Activated naive CD8-positive, alpha-beta T cell (primary cell): ENCODE measurements at regions not wholly inside any gene's neighbourhood (a gene's known extent, or its start where the extent isn't known, plus 50 kb on each side); places are given as distances from the start of the nearest gene placed in this dataset.

Experiments
- H3K27ac Mint-ChIP-seq: one replicate; pipeline ENCODE4 v1.8.0; 2021; ENCODE audit warnings: mixed read lengths
- H3K27me3 Mint-ChIP-seq: one replicate; pipeline ENCODE4 v1.8.0; 2021; ENCODE audit warnings: mixed read lengths
- H3K36me3 Mint-ChIP-seq: one replicate; pipeline ENCODE4 v1.8.0; 2021; ENCODE audit warnings: mixed read lengths
- H3K4me1 Mint-ChIP-seq: one replicate; pipeline ENCODE4 v1.8.0; 2021; ENCODE audit warnings: low read depth, mixed read lengths
- H3K4me3 Mint-ChIP-seq: one replicate; pipeline ENCODE4 v1.8.0; 2021; ENCODE audit warnings: mild to moderate bottlenecking, mixed read lengths
- H3K9me3 Mint-ChIP-seq: one replicate; pipeline ENCODE4 v1.8.0; 2021; ENCODE audit warnings: low read depth, mixed read lengths

- no peaks in the 10 kb centered on the region for H3K36me3 Mint-ChIP-seq
- H3K4me1 Mint-ChIP-seq: no peaks in the 10 kb centered on the region
- no peaks in the 10 kb centered on the region for H3K27me3 Mint-ChIP-seq
- no peak overlapping the region for H3K27ac Mint-ChIP-seq
- H3K4me3 Mint-ChIP-seq: no peak overlapping the region
- H3K9me3 Mint-ChIP-seq: peaks cover 12% of the 10 kb centered on the region
These were observed 388.0 kb upstream of the SYT4 start for GRCh38 chr18:43665105-43665788.

- Mint-ChIP-seq H3K27me3 (no peaks in the 10 kb centered on the region), H3K4me3 (no peak overlapping the region), H3K4me1 (no peaks in the 10 kb centered on the region), H3K27ac (no peak overlapping the region), H3K9me3 (peaks cover 12% of the 10 kb centered on the region), H3K36me3 (no peaks in the 10 kb centered on the region)
These were observed 391.6 kb upstream of the SYT4 start for GRCh38 chr18:43668866-43669265.

GRCh38 chr18:43671431-43671830 is 394.1 kb upstream of the SYT4 start:
- Mint-ChIP-seq H3K4me3 (no peak overlapping the region), H3K9me3 (peaks cover 20% of the 10 kb centered on the region), H3K27me3 (no peaks in the 10 kb centered on the region), H3K4me1 (no peaks in the 10 kb centered on the region), H3K36me3 (no peaks in the 10 kb centered on the region), H3K27ac (no peak overlapping the region)

- Mint-ChIP-seq H3K4me1 (no peaks in the 10 kb centered on the region), H3K27me3 (no peaks in the 10 kb centered on the region), H3K27ac (no peak overlapping the region), H3K4me3 (no peak overlapping the region), H3K36me3 (no peaks in the 10 kb centered on the region), H3K9me3 (peaks cover 11% of the 10 kb centered on the region)
These were observed 402.8 kb upstream of the SYT4 start for GRCh38 chr18:43680096-43680495.

GRCh38 chr18:43681661-43682060 is 404.4 kb upstream of the SYT4 start:
- H3K36me3 Mint-ChIP-seq: no peaks in the 10 kb centered on the region
- H3K27me3 Mint-ChIP-seq: no peaks in the 10 kb centered on the region
- H3K4me3 Mint-ChIP-seq: no peak overlapping the region
- H3K4me1 Mint-ChIP-seq: no peaks in the 10 kb centered on the region
- no peak overlapping the region for H3K27ac Mint-ChIP-seq
- peaks cover 3% of the 10 kb centered on the region for H3K9me3 Mint-ChIP-seq

- Mint-ChIP-seq H3K27ac (no peak overlapping the region), H3K4me1 (no peaks in the 10 kb centered on the region), H3K4me3 (no peak overlapping the region)
These were observed 404.9 kb upstream of the SYT4 start for GRCh38 chr18:43682196-43682595.

GRCh38 chr18:43686709-43687108 is 409.4 kb upstream of the SYT4 start:
- Mint-ChIP-seq H3K27me3 (no peaks in the 10 kb centered on the region), H3K9me3 (no peaks in the 10 kb centered on the region), H3K36me3 (no peaks in the 10 kb centered on the region), H3K4me3 (no peak overlapping the region), H3K27ac (no peak overlapping the region), H3K4me1 (no peaks in the 10 kb centered on the region)

More at GRCh38 chr18:43682196-43682595, 404.9 kb upstream of the SYT4 start:
- Mint-ChIP-seq H3K9me3 (peaks cover 3% of the 10 kb centered on the region), H3K36me3 (no peaks in the 10 kb centered on the region), H3K27me3 (no peaks in the 10 kb centered on the region)

- H3K4me1 Mint-ChIP-seq: no peaks in the 10 kb centered on the region
- peaks cover 8% of the 10 kb centered on the region for H3K9me3 Mint-ChIP-seq
- H3K4me3 Mint-ChIP-seq: no peak overlapping the region
- H3K27me3 Mint-ChIP-seq: no peaks in the 10 kb centered on the region
- H3K36me3 Mint-ChIP-seq: no peaks in the 10 kb centered on the region
- H3K27ac Mint-ChIP-seq: no peak overlapping the region
These were observed 414.9 kb upstream of the SYT4 start for GRCh38 chr18:43692099-43692690.

- Mint-ChIP-seq H3K27ac (no peak overlapping the region), H3K4me1 (no peaks in the 10 kb centered on the region), H3K27me3 (no peaks in the 10 kb centered on the region), H3K4me3 (no peak overlapping the region), H3K36me3 (no peaks in the 10 kb centered on the region), H3K9me3 (peaks cover 4% of the 10 kb centered on the region)
These were observed 425.1 kb upstream of the SYT4 start for GRCh38 chr18:43702399-43702798.

- Mint-ChIP-seq H3K27me3 (no peaks in the 10 kb centered on the region), H3K4me1 (no peaks in the 10 kb centered on the region), H3K4me3 (no peak overlapping the region), H3K36me3 (no peaks in the 10 kb centered on the region), H3K9me3 (peaks cover 4% of the 10 kb centered on the region), H3K27ac (no peak overlapping the region)
These were observed 425.8 kb upstream of the SYT4 start for GRCh38 chr18:43703050-43703449.

- H3K36me3 Mint-ChIP-seq: no peaks in the 10 kb centered on the region
- no peak overlapping the region for H3K4me3 Mint-ChIP-seq
These were observed 428.6 kb upstream of the SYT4 start for GRCh38 chr18:43705850-43706249.

GRCh38 chr18:43710135-43710534 is 432.8 kb upstream of the SYT4 start:
- H3K4me3 Mint-ChIP-seq: no peak overlapping the region
- no peak overlapping the region for H3K27ac Mint-ChIP-seq
- H3K27me3 Mint-ChIP-seq: no peaks in the 10 kb centered on the region
- no peaks in the 10 kb centered on the region for H3K9me3 Mint-ChIP-seq
- no peaks in the 10 kb centered on the region for H3K36me3 Mint-ChIP-seq
- no peaks in the 10 kb centered on the region for H3K4me1 Mint-ChIP-seq

More at GRCh38 chr18:43705850-43706249, 428.6 kb upstream of the SYT4 start:
- no peaks in the 10 kb centered on the region for H3K4me1 Mint-ChIP-seq
- H3K27me3 Mint-ChIP-seq: no peaks in the 10 kb centered on the region
- H3K27ac Mint-ChIP-seq: no peak overlapping the region
- H3K9me3 Mint-ChIP-seq: peaks cover 4% of the 10 kb centered on the region

GRCh38 chr18:43714343-43715010 is 437.2 kb upstream of the SYT4 start:
- Mint-ChIP-seq H3K36me3 (no peaks in the 10 kb centered on the region), H3K27ac (no peak overlapping the region)

GRCh38 chr18:43719267-43719795 is 442.0 kb upstream of the SYT4 start:
- H3K36me3 Mint-ChIP-seq: no peaks in the 10 kb centered on the region
- peaks cover 16% of the 10 kb centered on the region for H3K9me3 Mint-ChIP-seq
- H3K27ac Mint-ChIP-seq: no peak overlapping the region
- H3K4me3 Mint-ChIP-seq: no peak overlapping the region
- no peaks in the 10 kb centered on the region for H3K27me3 Mint-ChIP-seq
- H3K4me1 Mint-ChIP-seq: no peaks in the 10 kb centered on the region

More at GRCh38 chr18:43714343-43715010, 437.2 kb upstream of the SYT4 start:
- Mint-ChIP-seq H3K27me3 (no peaks in the 10 kb centered on the region), H3K4me1 (no peaks in the 10 kb centered on the region), H3K4me3 (no peak overlapping the region), H3K9me3 (no peaks in the 10 kb centered on the region)

- no peak overlapping the region for H3K27ac Mint-ChIP-seq
- no peaks in the 10 kb centered on the region for H3K4me1 Mint-ChIP-seq
- H3K4me3 Mint-ChIP-seq: no peak overlapping the region
- no peaks in the 10 kb centered on the region for H3K27me3 Mint-ChIP-seq
- no peaks in the 10 kb centered on the region for H3K36me3 Mint-ChIP-seq
- peaks cover 16% of the 10 kb centered on the region for H3K9me3 Mint-ChIP-seq
These were observed 442.8 kb upstream of the SYT4 start for GRCh38 chr18:43720041-43720440.
